Kidney epithelial cell (primary cell): ENCODE measurements at regions not wholly inside any gene's neighbourhood (a gene's known extent, or its start where the extent isn't known, plus 50 kb on each side); places are given as distances from the start of the nearest gene placed in this dataset.

Experiments
- DNase-seq: peaks from one replicate; pipeline ENCODE4 v3.0.0-alpha.2; 2010; ENCODE audit warnings: low read depth
- H3K27me3 ChIP-seq: 2 replicates; pipeline ENCODE4 v1.6.0; 2011; ENCODE audit warnings: low read length; ENCODE audit not compliant: control insufficient read depth, insufficient read depth
- H3K36me3 ChIP-seq: 2 replicates; pipeline ENCODE4 v1.5.1; 2011; ENCODE audit warnings: low read length; ENCODE audit not compliant: control insufficient read depth, insufficient read depth
- H3K4me3 ChIP-seq: 2 replicates; pipeline ENCODE4 v1.5.1; 2011; ENCODE audit warnings: low read depth, mild to moderate bottlenecking, control low read depth, low read length
- TF ChIP-seq, protein P1 (sequence below): IDR thresholded peaks from 2 replicates; pipeline ENCODE4 v1.5.1; 2011; ENCODE audit warnings: mild to moderate bottlenecking, moderate library complexity, low read length, control low read depth, inconsistent platforms; ENCODE audit not compliant: insufficient read depth, poor library complexity, severe bottlenecking

DNA sequence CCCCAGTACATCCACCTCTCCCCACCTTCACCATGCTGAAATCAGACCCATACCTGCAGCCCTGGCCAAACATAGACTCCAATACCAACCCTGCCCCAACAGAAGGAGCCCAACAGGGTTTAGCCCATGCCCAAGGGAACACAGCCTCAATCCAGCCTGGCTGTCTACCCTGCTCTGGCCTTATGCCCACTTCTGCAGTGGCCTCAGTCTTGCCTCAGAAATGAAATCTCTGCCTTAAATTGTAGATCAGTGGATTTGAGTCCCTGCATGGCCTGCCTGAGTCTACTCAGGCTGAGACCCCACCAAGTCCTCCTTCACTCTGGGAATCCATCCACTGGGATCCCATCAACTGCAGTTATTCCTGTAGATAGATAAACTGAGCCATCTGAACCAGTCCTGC is 97.6 kb upstream of the GJB5 start:
- Histone ChIP-seq H3K36me3 (no peaks in the 10 kb centered on the region), H3K27me3 (no peaks in the 10 kb centered on the region), H3K4me3 (no peak overlapping the region)
- DNase-seq: no peak
- TF ChIP-seq, protein P1, sequence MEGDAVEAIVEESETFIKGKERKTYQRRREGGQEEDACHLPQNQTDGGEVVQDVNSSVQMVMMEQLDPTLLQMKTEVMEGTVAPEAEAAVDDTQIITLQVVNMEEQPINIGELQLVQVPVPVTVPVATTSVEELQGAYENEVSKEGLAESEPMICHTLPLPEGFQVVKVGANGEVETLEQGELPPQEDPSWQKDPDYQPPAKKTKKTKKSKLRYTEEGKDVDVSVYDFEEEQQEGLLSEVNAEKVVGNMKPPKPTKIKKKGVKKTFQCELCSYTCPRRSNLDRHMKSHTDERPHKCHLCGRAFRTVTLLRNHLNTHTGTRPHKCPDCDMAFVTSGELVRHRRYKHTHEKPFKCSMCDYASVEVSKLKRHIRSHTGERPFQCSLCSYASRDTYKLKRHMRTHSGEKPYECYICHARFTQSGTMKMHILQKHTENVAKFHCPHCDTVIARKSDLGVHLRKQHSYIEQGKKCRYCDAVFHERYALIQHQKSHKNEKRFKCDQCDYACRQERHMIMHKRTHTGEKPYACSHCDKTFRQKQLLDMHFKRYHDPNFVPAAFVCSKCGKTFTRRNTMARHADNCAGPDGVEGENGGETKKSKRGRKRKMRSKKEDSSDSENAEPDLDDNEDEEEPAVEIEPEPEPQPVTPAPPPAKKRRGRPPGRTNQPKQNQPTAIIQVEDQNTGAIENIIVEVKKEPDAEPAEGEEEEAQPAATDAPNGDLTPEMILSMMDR: no peak

DNA sequence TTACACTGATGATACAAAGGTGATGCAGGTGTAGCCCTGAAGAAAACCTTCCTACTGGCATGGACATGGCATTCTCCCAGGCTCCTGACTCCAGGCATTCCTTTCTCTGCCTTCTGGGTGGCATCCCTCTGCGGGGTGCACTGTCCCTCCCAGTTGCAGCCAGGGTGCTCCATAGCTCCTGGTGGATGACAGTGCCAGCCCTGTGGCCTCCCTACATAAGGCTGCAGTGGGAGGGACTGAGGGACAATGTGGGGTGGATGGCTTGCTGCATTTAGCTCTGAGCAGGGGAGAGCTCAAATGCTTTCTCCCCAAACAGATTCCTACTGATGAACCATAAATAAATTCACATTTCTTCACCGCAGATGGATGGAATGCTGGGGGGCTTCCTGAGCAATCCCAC is 97.0 kb upstream of the GJB5 start:
- TF ChIP-seq, protein P1: no peak
- Histone ChIP-seq H3K27me3 (no peaks in the 10 kb centered on the region), H3K36me3 (no peaks in the 10 kb centered on the region), H3K4me3 (no peak overlapping the region)
- no peak for DNase-seq

DNA sequence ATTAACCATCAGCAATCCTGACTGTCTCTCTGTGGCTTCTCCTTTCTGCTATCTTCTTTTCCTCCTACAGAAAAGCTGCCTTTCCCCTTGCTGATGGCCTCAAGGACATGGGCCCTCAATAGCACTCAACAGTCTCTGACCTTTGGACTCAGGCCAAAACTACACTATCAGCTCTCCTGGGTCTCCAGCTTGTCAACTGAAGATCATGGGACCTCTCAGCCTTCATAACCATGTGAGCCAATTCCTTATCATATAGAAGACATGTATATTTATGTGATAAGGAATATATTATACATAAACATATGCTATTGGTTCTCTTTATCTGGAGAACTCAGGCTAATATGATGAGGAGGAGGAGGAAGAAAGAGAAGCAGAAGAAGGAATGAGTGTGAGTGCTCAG is 91.8 kb upstream of the GJB5 start:
- H3K27me3 ChIP-seq: no peaks in the 10 kb centered on the region
- H3K36me3 ChIP-seq: no peaks in the 10 kb centered on the region
- no peak for DNase-seq
- TF ChIP-seq, protein P1: no peak
- no peak overlapping the region for H3K4me3 ChIP-seq

DNA sequence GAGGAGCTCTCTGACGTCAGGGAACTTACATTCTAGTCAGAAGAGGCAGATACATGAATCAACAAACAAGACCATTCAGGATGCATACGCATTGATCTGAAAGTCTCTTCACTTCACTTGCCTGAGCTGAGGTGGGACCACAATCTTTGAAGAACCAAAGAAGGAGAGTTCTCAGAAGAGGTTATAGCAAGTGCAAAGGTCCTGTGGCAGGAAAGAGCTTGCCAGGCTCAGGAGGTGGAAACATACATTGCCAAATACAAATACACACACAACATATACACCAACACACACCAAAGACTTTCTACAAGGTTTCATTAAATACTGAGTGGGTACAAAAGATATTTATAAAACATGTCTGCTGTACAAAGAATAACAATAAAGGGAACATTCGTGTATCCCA is 86.8 kb upstream of the GJB5 start:
- DNase-seq: no peak
- Histone ChIP-seq H3K4me3 (no peak overlapping the region), H3K36me3 (no peaks in the 10 kb centered on the region), H3K27me3 (no peaks in the 10 kb centered on the region)
- TF ChIP-seq, protein P1: no peak

DNA sequence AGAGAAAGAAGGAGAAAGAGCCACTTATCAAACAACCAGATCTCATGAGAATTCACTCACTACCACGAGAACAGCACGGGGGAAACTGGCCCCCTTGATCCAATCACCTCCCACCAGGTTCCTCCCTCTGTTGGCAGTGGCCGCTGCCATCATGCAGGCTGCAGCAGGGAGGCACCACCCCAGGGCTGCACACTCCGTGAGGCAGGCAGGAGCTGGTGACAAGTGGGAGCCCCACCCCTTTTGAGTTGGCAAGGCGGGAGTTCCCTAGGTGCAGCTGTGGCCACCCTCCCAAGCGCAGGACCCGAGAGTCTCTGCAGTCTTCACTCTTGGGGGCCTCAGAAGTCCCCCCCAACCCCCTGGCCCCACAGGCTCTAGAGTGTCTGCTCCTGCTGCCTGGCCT is 83.9 kb upstream of the GJB5 start:
- TF ChIP-seq, protein P1: no peak
- no peak for DNase-seq
- H3K4me3 ChIP-seq: no peak overlapping the region
- no peaks in the 10 kb centered on the region for H3K36me3 ChIP-seq
- no peaks in the 10 kb centered on the region for H3K27me3 ChIP-seq

DNA sequence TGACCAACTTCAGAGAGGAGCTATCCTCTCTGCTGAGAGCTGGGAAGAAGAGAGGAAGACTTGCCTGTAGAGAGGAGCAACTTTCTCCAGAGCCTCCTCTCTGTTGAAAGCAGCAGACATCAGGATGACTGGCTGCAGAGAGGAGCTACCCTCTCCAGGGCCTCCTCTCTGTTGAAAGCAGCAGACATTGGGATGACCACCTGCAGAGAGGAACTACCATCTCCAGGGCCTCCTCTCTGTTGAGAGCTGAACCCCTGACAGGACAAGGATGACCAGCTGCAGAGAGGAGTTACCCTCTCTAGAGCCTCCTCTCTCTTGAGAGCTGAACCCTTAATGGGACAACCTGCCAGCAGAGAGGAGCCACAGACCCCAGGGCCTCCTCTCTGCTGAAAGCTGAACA is 83.0 kb upstream of the GJB5 start:
- no peak for DNase-seq
- Histone ChIP-seq H3K27me3 (no peaks in the 10 kb centered on the region), H3K36me3 (no peaks in the 10 kb centered on the region), H3K4me3 (no peak overlapping the region)
- TF ChIP-seq, protein P1: no peak
